ENCODE measurements at regions not wholly inside any gene's neighbourhood (a gene's known extent, or its start where the extent isn't known, plus 50 kb on each side); places are given as distances from the start of the nearest gene placed in this dataset.

DNA sequence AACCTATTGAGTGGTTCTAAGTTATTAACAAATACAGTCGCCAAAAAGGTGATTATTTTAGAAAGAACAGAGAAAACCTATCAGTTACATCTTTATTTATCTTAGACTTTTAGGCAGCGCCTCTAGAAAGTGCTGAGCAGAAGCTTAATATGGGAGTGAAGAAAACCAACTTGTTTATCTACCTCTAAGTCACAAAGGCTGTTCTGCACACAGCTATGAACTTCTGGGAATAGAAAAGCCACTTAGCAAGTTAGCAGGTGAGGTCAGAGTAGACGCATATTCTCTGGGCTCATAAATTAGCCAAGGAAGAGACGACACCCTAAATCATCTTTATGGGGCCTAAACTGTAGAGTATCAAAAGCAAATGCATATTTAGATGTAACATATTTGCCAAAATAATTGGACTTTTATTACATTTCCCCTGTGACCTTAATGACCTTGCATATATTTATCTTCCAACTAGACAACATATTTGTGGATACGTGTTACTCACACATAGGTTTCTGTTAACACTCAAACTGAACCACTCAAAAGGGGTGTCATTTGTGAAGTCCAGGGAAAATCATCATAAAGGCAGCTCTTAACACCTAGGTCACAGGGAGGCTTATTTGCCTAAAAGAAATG lies 267.1 kb downstream of the ADGB start:
- no peak for DNase-seq

DNA sequence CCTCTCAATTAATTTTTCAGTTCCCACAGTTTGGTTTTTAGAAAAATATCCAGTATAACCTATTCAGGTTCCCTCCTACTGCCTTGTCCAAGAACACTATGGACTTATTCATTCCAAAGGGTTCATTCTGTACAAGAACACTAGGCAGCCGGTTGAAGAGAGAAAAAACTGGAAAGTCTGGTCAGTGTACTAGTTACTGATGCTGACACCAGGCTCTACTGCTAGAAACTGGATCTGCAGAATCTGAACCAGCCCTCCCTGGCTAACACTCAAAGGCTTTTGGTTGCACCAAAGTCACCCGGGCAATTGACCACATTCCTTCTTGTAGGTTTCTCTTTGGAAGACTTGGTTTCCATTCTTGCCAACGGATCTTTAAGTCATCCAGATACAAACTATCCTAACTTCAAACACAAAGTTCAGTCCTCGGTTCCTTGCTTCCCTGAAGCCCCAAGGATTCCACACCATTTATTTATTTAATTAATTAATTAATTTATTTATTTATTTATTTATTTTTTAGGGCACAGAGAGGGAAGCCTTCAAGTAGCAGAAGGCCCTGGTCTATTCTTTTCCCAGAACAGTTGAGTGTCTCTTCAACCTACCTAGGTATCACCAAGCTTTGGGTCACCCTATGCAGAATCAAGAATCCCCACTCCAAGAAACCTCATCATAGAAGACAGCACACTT lies 268.1 kb downstream of the ADGB start:
- DNase-seq = no peak

DNA sequence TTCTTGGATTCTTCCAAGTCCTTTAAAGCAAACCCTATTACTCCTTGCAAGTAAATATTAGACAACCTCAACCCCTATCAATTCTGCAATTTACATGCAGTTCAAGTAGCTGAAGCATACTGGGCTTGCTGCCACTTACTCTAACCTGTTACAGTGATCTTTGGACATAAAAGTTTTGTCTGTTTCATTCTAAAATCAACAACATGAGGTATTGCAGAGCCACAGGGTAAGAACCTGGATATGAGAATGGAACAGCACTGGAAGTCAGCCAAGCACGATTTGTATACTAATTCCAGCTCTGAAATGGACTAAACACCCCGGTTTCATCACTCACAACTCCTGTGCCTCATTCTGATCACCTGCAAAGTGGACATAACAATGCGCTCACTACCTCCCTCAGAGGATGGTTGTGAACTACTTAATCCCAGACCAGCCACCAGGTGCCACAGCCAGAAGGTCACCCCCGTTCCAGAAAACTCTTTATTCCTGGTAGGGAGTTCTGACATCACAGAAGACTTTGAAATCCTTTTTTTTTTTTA lies 270.0 kb downstream of the ADGB start:
- no peak for DNase-seq

DNA sequence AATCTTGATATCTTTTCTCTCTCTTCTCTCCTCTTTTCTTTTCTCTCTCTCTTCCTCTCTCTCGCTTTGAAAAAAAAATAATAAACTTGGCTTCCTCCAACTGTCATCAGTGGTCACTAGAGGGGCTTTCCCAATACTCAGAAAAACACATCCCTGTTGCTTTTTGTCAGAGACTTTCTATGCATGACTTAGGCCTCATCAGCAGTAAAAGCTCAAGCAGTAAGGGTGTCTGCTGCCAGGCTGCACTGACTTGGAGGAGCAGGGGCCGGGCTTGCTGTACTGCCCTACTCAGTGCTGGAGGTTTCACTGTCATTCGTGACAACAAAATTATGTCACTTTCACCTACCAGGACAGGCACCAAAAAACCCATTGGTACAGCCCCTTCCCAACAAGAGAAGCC lies 272.0 kb downstream of the ADGB start:
- no peak for DNase-seq

DNA sequence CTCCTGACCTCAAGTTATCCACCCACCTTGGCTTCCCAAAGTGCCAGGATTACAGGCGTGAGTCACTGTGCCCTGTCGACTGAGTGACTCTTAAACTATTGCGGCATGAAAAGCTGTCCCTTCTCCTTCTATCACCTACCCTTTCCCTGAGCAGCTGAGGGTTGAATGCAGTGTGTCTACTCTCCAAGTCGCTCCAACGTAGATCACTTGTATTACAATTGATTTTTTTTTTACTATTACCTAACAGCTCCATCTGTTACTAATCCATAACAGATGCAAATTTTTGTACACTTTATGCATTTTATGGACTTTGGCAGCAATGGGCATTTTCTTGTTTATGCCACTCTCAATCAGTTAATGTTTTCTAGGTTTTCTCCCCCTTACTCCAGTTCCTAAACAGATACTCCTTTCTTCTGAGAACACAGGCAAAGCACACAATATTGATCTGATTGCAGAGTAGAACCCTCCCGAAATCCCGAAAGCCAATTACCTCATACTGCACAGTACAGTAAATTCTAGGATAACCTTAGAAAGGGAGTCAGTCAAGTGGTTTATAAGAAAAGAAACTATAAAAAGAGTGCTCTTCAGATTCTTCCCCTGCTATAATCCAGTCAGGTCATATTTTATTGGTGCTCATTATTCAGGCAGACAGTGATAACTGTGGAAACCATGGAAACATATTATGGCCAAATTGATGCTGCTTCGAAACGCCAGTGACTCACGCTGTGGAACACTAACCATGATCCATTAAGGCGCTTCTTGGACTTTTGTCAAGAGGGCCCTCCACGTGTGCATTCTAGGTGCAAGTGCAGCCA lies 273.0 kb downstream of the ADGB start:
- no peak for DNase-seq

DNA sequence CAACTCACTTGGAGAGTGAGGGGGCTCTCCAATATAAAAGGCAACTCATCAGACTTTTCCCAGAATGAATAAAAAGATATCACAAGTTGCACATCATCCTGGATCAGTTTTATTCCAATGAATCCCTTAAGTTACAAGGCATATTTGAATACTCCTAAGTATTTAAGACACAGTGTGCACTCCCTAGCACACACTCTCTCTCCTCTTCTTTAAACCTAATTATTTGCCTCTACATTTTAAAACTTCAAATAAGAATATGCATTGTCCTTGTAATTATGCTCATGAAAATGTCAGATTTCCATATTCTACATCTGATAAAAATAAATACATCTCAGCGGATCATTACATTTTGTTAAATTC lies 273.6 kb downstream of the ADGB start:
- no peak for DNase-seq

DNA sequence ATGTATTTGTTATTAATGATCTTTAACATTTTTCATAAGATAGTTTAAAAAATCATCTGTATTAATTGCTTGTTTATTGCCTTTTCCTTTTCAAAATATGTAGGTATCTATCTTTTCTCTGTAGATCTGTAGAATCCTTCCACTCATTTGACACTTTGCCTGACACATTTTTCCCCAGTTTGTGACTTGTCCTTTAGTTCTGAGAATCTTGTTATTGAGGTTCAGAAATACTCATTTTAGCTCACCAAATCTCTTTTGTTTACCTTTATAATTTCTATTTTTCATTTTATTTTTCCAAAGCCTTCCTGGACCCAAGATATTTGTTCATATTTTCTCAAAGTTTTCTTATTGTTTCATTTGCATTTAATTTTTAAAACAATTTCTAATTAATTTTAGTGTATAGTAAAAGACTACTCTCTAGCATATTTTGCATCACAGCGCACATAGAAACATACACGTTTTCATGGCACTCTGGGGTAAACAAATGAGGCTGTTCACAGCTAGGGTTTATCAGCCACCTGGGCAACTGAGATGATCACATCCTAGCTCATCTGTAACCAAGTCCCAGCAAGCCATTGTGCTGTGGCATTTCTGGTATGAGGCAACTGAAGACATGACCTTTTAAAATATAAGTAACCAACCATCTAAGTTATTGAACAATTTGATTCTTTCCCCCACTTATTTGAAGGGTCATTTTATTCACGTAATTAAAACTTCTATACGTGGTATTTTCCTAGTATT lies 275.7 kb downstream of the ADGB start:
- no peak for DNase-seq

DNA sequence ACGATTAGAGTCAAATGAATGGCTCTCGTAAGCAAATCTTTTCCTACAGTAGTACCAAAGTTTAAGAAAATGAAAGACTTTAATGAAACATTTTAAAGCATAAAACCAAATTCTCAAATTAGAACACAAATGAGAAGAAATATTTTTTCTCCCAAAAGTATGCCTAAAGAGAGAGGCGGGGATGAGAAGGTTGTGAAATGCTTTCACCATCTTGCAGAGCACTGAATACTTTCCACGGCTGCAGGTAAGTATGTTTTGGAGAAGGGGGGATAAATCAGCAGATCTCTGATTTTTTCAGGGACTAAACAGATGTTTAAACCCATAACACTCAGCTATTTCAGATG lies 277.1 kb downstream of the ADGB start:
- DNase-seq = no peak

DNA sequence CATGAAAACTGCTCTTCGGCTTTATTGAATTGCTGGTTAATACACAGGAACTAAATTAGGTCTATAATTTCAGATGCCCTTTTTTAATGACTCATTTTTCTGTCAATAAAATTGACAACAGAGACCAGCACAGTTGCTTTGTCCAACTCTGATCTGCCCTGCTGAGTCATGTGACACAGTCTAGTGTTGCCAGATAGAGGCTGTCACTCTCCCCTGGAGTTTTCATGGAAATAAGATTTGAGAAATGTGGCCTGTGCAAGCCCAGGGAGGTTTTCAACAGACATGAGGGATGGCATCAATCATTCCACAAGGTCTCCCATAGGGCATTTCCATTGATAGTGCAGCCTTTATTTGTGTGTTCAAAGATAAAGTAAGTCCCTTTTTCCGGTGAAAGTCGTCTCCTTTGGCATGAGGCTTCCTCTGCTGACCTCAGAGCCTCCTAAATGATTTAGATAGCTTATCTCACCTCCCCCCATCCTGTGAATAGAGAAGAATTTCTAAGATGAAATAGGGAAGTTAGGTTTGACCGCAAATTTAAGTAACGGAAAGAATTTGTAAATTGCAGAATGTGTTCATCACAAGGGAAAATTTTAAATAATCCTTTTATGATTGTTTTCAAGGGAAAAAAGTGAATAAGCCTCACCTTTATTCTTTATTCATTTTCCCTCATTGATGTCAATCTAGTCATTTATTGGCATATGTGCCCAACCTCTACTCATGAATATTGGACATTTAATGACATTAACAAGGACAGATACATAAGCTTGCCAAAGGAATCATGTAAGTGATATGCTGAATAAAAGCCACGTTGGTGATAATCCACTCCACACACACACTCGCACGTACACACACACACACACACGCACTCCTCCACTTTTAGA lies 277.7 kb downstream of the ADGB start:
- DNase-seq = no peak

DNA sequence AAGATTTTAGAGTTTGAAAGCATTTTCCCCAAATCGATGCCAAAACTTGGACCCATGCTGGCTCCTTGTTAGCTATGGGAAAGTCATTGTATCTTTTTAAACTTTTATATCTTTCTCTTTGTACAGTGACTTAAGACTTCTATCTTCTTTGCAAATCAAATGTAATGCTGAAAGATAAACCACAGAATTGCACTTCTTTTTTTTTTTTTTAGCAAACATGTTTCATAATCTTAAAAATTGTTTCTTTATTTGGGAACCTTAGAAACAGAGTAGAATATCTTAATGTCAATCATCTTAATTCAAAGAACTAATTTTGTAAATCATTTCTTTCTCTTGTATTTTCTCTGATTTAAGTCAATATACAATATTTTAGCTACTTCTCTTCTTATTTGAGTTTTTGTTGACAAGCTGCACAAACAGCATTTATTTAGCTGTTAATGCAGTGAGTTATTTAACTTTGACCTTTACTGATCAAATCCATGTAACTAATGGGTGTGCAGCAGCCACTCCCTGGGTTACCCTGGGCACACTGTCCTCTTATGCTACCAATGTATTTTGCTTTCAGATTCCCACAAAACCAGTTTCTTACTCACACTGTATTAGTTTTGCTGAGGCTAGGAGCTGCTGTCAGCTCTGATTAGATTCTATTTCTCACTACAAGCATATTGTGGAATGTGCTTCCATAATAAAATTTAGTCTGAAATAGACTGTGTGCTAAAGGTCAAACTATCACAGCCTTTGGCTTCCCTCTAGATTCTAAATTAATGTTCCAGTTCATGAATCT lies 279.6 kb downstream of the ADGB start:
- DNase-seq = no peak

DNA sequence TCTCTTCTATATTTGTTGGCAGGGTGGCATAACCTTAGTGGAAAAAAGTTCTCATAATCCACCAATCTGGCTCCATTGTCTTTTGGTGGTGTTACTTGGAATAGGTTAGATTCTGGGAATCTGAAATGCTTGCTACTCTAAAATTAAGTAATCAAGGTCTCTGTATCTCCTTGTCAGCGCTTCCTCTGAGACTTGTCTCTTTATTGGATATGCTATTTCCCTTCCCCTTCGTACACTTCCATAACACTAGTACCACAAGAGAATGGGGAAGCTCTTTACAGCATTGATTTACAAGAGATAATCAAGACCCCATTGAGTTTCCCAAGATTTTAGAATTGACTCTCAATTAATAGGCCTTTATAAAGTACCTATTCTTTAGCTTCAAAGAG lies 280.2 kb downstream of the ADGB start:
- no peak for DNase-seq

DNA sequence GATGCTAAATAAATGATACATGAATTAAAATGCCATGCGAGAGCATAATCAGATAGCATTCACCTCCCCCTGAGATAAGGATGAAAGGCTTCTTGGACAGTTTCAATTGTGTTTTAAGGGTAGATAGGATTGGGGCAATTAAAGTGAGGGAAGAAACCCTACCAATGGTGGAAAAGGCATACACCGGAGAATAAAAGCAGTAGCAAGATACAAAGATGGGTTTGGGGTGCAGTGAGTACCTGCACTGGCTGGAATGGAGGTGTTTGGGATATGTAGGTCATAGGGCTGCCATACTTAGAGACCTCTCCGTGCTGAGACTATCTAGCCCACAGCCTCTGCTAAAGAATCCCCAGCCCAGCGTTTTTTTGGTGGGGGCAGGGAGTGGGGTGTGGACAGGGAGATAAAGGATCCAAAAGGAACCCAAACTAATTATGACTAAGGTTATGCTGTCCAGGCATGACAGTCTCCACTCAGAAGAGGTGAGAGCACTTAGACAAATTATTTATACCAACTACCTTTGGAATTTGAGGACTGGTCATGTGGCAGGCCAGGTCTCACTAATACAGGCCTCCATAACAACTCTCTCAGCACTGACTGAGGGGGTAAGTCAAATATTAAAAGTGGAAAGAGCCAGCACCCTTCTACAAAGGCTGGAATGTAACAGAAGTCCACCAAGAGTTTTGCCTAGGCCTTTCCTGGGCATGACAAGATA lies 280.8 kb downstream of the ADGB start:
- DNase-seq = no peak

DNA sequence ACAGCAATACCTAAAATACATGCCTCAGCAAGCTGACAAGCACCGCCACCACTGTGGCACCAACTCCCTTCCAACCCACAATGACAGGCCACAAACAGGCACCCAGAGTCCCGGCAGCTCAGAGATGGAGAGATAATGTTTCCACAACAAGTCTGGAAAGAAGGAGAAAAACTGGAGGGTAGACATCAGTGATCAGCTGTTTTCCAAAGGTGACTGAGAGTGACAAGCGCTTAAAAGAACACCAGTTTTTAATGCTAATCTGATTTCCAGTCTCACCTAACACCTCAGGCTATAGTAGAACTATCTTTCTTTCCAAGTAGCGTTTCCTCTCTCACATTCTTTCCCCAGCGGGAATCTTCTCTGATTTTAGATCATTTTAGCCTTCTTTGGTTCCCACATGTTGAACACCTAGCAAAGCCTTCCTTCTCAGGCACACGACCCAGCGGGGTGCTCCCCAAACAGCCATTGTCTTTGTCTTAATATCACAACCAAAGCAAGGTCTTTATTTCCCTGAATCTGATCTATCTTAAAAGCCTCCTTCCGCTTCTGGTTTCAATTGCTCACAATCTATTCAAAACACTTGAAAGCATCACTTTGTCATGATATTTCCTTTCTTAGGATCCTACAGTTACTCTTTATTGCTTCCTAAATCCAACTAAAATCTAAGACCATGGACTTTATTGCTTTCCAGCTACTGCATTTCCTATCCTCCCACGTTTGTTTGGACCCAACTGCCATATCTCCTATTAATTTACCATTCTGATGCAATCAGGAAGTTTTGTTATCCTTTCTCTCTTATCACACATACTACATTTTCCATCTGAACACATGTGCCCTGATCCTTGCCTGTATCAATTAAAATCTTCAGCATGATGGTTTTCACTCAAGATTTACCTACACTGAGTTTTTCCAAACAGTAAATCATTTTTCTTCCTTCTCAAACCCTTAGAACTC lies 282.7 kb downstream of the ADGB start:
- DNase-seq = no peak

DNA sequence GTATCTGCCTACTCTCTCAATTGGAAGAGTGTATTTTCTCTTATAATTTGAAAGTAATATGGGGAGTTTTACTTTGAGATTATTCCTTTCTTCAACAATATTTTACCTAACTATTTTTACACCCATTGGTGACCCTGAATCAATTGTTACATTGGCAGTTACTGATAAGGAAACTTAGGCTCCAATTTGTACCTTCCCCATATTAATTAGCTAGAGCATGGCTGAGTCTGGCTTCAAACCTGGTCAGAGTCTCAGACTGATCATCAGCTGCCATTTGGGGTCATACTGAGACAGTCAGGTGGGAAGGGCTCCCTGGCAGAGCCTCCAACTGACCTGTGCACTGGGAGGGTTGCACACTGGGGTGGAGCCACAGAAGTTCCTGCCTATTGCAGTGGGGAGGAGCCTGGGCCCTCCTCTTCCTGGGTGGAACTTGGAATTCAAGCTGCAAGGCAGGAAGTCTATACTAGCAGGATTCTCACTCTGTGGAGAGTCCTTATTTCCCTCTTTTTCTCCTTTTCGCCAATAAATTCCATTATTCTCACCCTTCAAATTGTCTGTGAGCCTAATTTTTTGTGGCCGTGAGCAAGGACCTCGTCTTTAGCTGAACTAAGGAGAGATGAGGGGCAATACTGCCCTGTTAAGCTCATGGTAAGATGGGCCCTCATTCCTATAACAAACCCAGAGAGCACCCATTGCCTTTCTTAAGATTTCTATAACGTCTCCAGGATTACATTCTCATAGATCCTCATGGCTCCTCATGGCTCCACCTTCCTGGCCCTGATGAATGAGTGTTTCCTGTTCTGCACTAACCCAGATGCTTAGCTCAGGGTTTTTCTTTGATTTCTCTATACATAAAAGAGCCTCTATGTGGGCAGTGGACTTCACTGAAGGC lies 285.1 kb downstream of the ADGB start:
- DNase-seq = no peak

DNA sequence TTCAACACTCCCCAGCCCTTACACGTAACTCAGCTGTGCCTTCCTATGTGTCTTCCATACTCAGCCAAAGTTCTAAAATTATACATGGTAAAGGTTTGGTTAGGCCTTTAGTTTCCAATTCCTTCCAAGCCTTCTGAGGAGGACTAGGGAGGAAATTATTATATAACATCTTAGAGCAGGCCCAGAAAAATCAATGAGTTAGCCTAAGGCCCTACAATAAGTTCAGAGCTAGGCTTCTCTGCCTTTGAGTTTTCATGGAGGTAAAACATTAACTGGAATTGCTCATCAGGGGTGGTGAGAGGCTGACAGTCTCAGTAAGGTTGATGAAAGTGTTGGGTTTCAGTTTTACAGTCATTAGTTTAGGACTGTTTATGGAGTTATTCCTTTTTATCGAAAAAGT lies 286.0 kb downstream of the ADGB start:
- no peak for DNase-seq

DNA sequence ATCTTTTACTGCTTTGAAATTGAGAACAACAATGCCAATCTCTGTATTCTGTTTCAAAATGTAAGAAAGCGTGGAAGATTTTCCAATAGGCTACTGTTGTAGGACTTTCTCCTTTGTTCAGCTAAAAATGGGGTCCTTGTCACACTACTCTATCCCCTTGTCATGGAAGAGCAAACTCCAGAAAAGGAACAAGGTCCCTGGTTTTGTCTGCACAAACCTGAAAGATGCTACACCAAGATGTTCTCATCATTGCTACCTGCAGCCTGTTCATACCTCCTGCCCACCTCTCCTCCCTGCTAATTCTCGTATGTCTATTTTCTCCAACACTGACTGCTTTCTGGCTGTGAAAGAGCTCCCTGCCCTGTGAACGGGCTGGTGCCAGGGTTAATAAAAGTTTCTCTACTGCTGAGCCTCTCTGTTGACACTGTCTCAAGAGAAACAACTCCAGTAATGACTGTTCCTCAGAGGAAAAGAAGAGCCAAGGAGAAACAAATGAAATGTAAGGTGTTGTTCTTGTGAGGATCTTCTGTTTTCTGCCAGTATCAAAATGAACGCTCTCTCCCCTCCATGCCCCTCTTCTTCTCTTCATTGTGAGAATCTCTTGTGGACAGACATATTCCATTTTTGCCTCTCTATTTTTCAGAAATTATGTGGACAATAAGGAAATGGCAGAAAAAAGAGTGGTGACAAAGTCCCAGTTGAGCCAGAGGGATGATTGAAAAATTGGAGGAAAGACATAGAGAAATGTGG lies 287.1 kb downstream of the ADGB start:
- DNase-seq = no peak

DNA sequence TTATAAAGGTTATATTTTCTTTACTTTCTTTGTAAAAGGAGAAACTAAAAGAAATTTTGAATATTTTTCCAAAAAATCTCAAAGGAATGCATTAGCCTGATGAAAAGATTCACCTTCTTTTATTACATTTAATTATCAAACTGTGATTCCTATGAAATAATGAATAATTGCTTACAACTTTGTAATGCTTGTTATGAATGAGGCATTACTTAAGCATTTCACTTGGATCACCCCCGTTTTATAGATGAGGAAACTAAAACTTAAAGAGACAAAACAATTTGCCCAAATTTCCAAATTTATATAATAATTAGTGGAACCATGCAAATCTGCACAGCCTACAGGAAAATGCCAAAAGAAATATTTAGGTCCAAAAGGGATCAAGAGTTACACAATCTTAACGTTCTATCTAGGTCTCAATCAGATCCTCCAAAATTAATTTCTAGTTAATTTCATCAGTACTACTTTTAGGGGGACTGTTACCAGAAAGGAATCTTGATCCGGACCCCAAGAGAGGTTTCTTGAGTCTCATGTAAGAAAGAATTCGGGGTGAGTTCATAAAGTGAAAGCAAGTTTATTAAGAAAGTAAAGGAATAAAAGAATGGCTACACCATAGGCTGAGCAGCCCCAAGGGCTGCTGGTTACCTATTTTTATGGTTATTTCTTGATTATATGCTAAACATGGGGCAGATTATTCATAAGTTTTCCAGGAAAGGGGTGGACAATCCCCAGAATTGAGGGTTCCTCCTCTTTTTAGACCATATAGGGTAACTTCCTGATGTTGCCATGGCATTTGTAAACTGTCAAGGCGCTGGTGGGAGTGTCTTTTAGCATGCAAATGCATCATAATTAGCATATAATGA lies 288.0 kb downstream of the ADGB start:
- no peak for DNase-seq
